ENCODE measurements at regions not wholly inside any gene's neighbourhood (a gene's known extent, or its start where the extent isn't known, plus 50 kb on each side); places are given as distances from the start of the nearest gene placed in this dataset.

DNA sequence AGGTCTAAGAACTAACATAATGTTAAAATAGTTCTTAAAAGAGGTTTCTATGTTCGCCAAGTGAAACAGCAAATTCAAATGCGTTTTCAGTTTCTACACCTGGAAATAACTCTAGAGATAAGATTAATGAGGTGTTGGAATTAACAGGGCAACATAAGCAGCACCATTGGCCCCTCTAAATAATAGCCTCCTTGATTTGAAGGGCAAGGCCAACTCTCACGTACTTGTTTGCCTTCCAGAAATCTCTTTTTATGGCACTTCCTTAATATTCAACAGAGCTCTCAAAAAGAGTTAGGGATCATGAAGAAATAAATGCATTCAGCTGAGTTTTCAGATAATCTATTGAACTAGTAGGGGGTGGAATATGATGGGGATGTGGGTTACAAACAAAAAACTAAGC is 80.9 kb downstream of the AASDHPPT start:
- ATAC-seq (no peak), FAIRE-seq (no peak), DNase-seq (ENCODE audit: extremely low read depth in 1 of 4, low spot score in 3 of 4) (no peak)
- Histone ChIP-seq H2AFZ (ENCODE audit: low read depth, low read length) (no peak overlapping the region), H3K79me2 (ENCODE audit: control insufficient read depth, insufficient read depth, low read length) (no peaks in the 10 kb centered on the region), H3K4me2 (ENCODE audit: insufficient read depth, low read length) (no peak overlapping the region), H3K27ac (ENCODE audit: extremely low read depth, low read depth, low read length) (no peak overlapping the region), H3K9me1 (ENCODE audit: control insufficient read depth, insufficient read depth, low read length) (no peaks in the 10 kb centered on the region), H3K9ac (ENCODE audit: insufficient read depth in 1 of 2, low read depth in 2 of 2, low read length in 2 of 2) (no peak overlapping the region), H4K20me1 (replicated peaks; ENCODE audit: control insufficient read depth, insufficient read depth, low read length) (no peaks in the 10 kb centered on the region), H3K9me3 (replicated peaks; ENCODE audit: control insufficient read depth, insufficient read depth, low read depth, low read length) (no peaks in the 10 kb centered on the region), H3K4me1 (replicated peaks in 1 of 2; ENCODE audit: control insufficient read depth in 2 of 2, insufficient read depth in 2 of 2, low read length in 2 of 2) (no peaks in the 10 kb centered on the region), H3K36me3 (ENCODE audit: control insufficient read depth, insufficient read depth, low read length) (no peaks in the 10 kb centered on the region), H3K4me3 (no peak overlapping the region), H3K27me3 (ENCODE audit: control insufficient read depth in 2 of 2, insufficient read depth in 2 of 2, low read length in 2 of 2) (no peaks in the 10 kb centered on the region)
- POLR2A ChIA-PET = no interaction called here
- intact Hi-C loops (cut with micrococcal nuclease) = loop anchor here (10.0 kb wide), 1 partner anchor 876 kb away; no protein-coding TSS in a partner anchor
- in situ Hi-C loops (cut with MboI) = no loop called here
- TF ChIP-seq NFE2L1 (tag; IDR thresholded peaks at IDR 0.05; ENCODE audit: borderline replicate concordance, low read depth) (no peak), FOSL1 (tag; conservative IDR thresholded peaks at IDR 0.05) (no peak), RBM39 (optimal IDR thresholded peaks at IDR 0.05; ENCODE audit: low read depth, low read length) (no peak), ARID2 (IDR thresholded peaks at IDR 0.05) (no peak), CAMTA2 (CRISPR knock-in tag; conservative IDR thresholded peaks at IDR 0.05) (no peak), TRIM28 (IDR thresholded peaks at IDR 0.05) (no peak)
- TF ChIP-seq, protein P1, sequence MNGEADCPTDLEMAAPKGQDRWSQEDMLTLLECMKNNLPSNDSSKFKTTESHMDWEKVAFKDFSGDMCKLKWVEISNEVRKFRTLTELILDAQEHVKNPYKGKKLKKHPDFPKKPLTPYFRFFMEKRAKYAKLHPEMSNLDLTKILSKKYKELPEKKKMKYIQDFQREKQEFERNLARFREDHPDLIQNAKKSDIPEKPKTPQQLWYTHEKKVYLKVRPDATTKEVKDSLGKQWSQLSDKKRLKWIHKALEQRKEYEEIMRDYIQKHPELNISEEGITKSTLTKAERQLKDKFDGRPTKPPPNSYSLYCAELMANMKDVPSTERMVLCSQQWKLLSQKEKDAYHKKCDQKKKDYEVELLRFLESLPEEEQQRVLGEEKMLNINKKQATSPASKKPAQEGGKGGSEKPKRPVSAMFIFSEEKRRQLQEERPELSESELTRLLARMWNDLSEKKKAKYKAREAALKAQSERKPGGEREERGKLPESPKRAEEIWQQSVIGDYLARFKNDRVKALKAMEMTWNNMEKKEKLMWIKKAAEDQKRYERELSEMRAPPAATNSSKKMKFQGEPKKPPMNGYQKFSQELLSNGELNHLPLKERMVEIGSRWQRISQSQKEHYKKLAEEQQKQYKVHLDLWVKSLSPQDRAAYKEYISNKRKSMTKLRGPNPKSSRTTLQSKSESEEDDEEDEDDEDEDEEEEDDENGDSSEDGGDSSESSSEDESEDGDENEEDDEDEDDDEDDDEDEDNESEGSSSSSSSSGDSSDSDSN (IDR thresholded peaks at IDR 0.05; ENCODE audit: borderline replicate concordance in 1 of 2, low read depth in 2 of 2, low read length in 2 of 2) = no peak
- TF ChIP-seq, protein P2, sequence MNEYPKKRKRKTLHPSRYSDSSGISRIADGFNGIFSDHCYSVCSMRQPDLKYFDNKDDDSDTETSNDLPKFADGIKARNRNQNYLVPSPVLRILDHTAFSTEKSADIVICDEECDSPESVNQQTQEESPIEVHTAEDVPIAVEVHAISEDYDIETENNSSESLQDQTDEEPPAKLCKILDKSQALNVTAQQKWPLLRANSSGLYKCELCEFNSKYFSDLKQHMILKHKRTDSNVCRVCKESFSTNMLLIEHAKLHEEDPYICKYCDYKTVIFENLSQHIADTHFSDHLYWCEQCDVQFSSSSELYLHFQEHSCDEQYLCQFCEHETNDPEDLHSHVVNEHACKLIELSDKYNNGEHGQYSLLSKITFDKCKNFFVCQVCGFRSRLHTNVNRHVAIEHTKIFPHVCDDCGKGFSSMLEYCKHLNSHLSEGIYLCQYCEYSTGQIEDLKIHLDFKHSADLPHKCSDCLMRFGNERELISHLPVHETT (CRISPR knock-in tag; conservative IDR thresholded peaks at IDR 0.05 in 1 of 2, IDR thresholded peaks at IDR 0.05 in 1 of 2) = no peak
- TF ChIP-seq, protein P3, sequence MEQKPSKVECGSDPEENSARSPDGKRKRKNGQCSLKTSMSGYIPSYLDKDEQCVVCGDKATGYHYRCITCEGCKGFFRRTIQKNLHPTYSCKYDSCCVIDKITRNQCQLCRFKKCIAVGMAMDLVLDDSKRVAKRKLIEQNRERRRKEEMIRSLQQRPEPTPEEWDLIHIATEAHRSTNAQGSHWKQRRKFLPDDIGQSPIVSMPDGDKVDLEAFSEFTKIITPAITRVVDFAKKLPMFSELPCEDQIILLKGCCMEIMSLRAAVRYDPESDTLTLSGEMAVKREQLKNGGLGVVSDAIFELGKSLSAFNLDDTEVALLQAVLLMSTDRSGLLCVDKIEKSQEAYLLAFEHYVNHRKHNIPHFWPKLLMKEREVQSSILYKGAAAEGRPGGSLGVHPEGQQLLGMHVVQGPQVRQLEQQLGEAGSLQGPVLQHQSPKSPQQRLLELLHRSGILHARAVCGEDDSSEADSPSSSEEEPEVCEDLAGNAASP (IDR thresholded peaks at IDR 0.05) = no peak
- TF ChIP-seq, protein P4, sequence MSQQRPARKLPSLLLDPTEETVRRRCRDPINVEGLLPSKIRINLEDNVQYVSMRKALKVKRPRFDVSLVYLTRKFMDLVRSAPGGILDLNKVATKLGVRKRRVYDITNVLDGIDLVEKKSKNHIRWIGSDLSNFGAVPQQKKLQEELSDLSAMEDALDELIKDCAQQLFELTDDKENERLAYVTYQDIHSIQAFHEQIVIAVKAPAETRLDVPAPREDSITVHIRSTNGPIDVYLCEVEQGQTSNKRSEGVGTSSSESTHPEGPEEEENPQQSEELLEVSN (IDR thresholded peaks at IDR 0.05; ENCODE audit: borderline replicate concordance in 1 of 2, extremely low read depth in 1 of 2, insufficient read depth in 1 of 2, insufficient read length in 1 of 2, low read depth in 1 of 2, low read length in 1 of 2, poor library complexity in 1 of 2, severe bottlenecking in 1 of 2) = no peak
- no TSS peak for BruUV-seq (replicated peaks)
- CTCF ChIA-PET (ENCODE audit: low intra/inter-chr PET ratio) = no interaction called here
- WGBS (ENCODE audit: insufficient coverage, low coverage, missing lambda C conversion rate) = 0% methylated on average over 3 of the region's 3 CpGs

All from K562 (cell line).